Femur (tissue), 1 donor: ENCODE measurements at regions not wholly inside any gene's neighbourhood (a gene's known extent, or its start where the extent isn't known, plus 50 kb on each side); places are given as distances from the start of the nearest gene placed in this dataset.
"Not testable (repeated sequence)": the region's sequence is repeated elsewhere in the genome, so short reads cannot be mapped to it uniquely, and the experiment has no call there.

ENCODE experiments used
- DNase-seq: peaks from one replicate; pipeline ENCODE4 v3.0.0-alpha.2; 2017

DNA sequence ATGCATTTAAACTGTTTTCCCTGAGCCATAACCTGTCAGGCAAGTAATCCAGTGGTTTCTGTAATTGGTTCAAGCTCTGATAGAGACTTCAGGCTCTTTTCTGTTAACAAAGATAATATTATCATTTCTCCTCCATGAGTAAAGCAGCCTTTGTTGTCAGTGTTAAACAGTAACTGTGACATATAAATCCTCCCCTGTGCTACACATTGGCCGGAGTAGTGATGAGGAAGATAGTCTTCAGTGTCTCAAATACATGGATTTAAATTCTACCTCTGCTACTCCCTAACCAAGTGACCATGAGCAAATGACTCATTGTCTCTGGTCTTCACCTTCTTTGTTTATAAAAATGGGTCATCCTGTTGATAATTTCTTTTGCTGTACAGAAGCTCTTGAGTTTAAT, 615.5 kb upstream of the CHD1 start:
- no peak for DNase-seq

DNA sequence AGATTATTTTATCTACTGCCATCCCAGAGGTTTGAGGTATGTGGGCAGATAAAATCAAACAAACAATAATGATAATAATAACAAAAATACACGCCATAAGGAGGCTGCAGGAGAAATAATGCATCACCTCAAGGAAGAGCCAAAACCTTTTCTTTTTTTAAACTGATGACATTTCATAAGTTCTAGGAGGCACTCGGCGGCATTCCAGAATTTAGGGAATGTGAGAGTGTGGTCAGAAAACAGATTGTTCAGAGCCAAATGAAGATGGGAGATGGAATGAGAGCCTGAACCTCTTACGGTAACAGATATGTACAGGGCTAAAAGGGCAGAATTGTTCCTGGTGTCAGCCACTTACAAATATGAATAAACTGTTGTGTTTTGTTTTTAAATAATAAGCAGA, 615.0 kb upstream of the CHD1 start:
- no peak for DNase-seq

DNA sequence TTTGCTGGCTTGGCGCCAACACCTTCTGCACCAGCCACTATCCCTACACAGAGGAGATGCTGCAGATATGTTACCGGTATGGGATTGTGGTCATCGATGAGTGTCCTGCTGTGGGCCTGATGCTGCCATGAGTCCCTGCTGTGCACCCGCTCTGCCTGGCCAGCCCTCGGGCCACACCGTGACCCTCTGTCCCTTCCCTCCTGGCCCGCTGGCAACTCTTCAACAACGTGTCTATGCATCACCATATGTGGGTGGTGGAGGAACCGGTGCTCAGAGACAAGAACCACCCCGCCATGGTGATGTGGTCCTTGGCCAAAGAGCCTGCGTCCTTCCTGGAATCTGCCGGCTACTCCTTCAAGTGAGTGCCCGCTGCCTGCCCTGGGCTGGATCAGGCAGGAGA, 605.4 kb upstream of the CHD1 start:
- DNase-seq = not testable (repeated sequence)

DNA sequence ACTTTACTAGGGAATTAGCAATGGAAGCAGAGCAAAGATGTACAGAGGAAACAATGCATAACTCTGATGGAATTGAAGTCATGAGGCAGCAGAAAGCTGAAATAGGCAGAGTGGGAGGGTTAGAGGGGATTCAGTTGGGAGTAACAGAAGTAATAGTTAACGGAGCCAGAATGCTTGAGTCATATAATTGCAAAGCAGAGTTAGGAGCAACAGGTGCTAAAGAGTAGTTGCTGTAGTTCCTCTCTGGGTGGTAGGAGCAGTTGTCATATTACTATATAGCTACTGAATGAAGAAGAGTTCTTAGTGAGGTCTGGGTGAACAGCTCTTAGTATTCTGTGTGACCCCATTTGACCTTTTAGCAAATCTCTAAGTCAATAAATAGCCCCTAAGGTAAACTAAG, 592.9 kb upstream of the CHD1 start:
- not testable (repeated sequence) for DNase-seq

DNA sequence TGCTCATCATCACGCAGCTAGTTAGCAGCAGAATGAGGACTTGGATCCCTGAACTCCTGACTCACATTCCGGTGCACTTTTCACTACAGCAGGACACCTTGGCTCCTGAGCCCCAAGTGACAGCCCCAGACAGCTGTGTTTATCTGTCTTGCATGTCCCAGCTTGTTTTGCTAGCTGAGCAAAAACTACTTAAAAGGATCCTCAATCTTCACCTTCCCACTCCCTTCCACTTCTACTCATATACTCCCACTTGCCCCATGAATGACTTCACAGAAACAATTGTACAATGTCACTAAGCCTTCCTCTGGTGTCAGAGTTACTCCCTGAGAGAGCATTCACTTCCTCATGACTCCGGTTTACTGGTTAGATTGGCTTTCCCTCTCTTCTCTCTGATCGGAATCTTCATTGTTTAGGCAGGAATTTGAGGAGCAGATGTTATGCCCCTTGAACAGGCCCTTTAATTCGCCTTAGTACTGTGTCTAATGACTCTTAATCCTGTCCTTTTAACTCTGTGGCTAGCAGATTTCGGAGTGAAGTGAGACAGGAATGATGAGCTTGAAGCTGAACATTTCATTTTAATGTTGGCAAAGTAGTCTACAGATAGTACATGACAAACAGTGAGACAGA, 587.2 kb upstream of the CHD1 start:
- not testable (repeated sequence) for DNase-seq

DNA sequence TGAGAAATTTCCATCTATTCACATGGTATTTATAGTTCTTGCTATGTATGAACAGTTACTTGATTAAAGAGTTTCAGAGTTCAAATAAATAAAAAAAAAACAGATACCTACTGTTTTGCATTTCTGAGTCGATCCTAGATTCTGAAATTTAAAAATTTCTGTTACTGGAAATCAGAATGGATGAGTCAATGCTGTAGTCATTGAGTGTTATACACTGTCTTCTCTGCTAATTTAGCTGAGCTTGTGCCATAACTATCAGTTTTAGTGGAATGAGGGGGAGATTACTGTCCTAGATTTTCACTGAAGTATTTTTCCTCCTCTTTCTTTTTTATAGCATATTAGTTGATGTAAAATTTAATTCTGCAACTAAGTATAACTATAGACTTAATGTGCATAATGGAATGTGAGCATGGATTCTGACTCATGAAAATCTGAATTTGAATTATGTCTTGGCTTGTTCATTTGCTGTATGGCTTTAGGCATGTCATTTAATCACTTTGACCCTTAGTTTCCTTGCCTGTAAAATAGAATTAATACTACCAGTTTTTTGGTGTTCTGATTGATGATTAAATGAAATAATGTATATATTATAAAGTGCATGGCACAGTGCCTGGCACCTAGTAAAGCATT, 581.5 kb upstream of the CHD1 start:
- not testable (repeated sequence) for DNase-seq

DNA sequence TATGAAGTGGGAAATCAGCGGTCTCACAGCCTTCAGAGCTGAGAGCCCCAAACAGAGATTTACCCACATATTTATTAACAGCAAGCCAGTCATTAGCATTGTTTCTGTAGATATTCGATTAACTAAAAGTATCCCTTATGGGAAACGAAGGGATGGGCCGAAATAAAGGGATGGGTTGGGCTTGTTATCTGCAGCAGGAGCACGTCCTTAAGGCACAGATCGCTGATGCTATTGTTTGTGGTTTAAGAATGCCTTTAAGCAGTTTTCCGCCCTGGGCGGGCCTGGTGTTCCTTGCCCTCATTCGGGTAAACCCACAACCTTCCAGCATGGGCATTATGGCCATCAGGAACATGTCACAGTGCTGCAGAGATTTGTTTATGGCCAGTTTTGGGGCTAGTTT, 580.3 kb upstream of the CHD1 start:
- not testable (repeated sequence) for DNase-seq

DNA sequence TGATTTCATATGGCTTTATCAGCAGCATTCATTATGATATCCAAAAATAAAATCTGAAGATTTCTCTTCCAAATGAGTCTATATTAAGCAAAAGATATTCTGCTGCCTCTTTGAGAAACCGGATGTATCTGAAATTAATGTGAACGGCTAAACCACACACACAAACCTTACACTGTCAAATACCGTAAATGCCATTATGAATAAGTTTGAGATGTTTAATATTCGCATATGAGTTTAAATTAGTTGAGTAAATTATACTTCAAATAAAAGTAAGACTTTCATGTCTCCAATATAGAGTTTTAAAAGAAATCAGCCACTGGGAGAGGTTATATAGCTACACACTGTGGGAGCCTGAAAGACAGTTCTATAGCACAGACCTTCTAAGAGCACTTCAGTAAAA, 566.6 kb upstream of the CHD1 start:
- DNase-seq = not testable (repeated sequence)

DNA sequence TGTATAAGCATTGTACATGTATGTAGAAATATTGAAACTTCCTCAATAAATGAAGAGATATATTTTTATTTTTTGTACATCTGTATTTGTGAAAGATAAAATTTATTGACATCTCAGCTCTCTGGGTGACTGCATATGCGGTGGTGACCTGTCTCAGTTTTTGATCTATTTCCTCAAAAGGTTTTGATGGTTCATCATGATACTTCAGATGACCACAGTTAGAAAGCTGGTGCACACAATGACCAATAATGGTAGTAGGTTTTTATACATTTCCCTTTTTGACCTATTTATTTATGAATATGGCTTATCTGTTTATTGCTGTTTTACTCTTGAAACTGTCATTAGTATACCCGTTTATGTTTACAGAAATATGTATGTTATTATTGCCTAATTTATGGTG, 549.6 kb upstream of the CHD1 start:
- DNase-seq = not testable (repeated sequence)

DNA sequence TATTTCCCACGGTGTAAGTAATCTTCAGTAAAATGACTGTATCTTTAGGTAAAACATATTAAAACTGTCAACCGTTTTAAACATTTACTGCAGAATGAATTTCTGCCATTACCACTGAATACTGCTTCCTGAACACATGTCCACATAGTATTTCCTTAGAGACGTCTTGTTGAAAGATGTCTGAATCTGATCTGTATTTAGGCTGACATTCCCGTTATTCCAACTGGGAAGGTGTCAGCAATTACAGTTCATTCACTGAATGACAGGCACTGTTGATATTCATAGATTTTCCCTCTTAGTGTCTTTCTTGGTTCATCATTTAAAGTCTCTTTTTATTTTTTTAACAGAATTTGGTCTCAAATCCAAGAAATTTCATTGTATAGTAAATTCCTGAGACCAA, 544.5 kb upstream of the CHD1 start:
- DNase-seq = not testable (repeated sequence)

DNA sequence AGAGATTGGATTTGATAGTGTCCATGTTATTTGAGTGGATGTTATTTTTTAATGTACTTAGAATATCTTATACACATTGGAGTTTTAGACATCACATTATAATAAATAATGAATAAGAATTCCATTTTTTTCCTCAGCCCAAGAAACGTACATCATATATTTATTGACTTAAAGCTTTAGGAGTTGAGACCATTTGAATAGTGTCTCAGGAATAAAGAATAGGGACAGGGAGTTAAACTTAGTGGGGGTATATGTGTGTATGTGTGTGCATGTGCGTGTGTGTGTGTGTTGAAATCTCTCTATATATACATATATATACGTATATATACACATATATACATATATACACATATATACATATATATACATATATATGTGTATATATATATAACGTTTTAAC, 542.9 kb upstream of the CHD1 start:
- not testable (repeated sequence) for DNase-seq

DNA sequence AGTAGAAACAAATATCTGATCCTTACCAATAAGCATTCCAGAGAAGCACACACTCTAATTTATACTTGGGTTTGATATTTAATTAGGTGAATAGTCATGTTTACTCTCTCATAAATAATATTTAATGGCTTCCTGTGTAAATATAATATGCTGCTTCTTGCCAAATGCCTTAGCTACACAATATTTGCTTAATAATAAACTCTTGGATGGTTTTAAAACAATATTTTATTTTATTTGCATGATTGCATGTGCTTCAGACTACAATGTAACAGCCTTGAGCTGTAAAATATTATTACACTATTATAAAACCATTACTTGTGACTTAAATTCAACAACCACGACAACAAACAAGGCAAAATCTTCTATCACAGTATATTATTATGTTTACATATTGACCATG, 542.4 kb upstream of the CHD1 start:
- not testable (repeated sequence) for DNase-seq

DNA sequence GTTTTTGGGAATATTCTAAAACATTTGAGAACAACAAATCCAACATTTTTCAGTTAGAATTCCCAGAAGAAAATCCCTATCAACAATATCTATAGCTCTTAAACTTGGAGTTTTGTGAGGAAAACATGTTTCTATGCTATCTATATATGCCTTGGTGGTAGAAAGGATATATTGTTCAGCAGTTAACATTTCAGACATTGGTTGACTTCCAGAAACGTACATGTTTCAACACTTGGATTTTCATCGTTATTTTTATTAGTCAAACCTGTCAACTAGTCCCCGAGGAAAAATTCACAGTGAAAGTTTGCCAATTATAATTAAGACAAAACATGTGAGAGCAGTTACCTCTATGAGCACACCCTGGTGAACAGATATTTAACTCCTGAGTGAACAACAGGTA, 541.8 kb upstream of the CHD1 start:
- not testable (repeated sequence) for DNase-seq

DNA sequence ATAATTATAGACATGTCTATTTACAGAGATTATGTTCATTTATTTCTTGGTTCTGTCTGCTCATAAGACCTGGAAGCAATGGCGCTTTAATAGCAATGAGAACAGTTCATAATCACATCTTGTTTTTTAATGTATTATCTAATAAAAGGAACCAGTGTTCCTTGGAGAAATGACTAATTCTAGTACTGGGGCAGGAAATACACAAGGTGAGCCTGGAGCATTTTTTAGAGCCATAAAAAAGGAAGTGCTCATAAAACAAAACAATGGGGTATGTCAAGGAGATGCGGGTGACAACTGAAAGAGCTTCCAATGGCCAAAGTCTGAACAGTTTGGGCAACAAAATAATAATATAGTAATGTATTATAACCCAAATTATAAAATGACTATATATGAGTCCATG, 531.9 kb upstream of the CHD1 start:
- no peak for DNase-seq

DNA sequence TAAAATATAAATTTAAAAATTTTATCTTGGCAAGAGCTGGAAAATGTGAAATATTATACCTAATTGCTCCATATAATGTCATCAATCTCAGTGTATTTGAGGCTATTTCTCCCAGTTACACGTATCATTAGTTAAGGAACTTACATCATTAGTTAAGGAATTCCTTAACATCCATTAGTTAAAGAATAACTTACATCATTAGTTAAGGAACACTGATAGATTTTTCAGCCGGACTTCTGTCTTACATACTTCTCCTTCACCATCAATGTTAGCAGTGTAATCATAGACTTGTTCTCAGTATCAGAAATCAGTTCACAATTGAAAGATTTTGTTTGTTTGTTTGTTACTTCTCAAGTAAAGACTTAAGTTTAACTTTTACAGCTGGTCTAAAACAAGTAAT, 524.4 kb upstream of the CHD1 start:
- DNase-seq = no peak

DNA sequence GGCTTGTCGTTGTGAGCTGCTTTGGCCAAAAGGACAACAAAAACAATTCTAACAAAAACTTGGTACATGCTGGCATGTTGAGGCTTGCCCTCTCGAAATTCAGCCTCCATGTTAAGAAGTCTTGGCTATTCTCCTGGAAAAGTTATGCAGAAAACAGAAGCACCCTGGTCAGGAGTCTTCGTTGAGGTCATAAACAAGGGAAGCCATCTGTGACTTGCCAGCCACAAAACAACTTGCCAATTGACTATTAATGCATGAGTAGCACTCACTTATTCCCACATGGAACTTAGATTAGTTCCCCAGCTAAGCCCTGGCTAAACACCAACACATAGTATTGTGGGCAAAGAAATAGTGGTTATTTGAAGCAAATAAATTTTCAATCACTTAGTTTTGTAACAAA, 521.0 kb upstream of the CHD1 start:
- no peak for DNase-seq

DNA sequence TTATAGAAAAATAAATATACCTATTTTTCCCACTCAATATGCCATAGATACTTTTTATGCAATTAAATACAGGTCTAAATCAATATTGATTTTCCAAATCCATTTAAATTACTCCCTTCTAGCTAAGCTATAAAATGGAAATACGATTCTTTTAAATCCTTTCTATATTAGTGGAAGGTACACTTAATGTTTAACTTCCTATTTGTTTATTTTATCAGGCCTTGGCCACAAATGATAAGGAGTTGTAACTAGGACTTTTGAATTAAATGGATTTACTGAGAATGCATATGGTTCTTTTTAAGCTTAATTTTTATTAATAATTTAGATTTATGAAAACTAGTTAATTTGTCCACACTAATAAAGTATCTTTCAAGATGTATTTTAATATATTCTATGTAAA, 517.0 kb upstream of the CHD1 start:
- no peak for DNase-seq

DNA sequence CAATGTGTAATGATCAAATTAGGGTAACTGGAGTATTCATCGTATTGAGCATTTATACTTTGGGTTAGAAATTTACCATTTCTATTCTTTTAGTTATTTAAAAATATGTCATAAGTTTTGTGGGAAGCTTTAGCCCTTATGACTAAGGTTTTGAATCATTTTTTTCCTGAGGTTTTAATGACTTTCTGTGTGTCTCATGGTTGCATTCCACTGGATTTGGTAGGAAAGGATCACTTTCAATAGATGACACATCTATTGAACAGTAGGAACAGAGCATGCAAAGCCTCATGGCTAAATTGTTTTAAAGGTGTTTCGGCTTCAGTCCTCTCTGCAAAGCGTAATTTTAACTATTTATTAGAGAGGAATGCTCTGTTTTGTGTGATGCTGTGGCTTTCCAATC, 512.4 kb upstream of the CHD1 start:
- DNase-seq = no peak

DNA sequence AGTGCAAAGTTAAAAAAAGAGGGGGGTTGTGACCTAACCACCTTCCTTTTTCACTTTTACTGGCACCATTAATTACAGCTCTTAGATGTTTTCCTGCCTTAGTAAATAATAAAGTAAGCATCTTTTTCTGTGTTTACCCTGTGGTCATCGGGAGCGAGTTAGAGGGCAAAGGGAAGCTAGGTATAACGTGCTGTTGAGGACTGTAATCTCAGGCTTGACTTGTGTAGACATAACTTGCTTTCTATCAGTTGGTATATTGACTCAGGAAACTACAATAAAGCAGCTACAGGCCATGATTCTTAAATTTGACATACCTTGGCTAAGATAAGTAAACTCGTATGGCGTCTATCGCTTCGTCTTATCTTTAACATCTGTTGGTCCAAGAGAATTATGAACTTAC, 509.8 kb upstream of the CHD1 start:
- no peak for DNase-seq

DNA sequence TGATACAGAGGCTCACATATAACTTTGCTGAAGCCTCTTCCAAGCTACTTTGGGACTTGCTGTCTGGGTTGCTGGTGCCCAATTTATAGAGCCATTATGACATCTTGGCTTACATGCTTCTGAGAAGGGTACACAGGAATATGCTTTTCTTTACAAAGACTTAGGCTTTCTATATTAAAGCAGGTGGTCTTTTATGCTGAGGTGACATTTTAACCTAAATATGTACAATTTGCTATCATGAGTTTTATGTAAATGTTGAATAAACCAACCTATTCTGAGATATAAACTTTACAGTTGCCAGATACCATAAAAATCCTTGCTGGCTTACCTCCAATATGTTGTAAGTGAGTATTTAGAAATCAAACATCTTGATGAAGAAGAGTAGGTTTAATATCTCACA, 509.2 kb upstream of the CHD1 start:
- no peak for DNase-seq

DNA sequence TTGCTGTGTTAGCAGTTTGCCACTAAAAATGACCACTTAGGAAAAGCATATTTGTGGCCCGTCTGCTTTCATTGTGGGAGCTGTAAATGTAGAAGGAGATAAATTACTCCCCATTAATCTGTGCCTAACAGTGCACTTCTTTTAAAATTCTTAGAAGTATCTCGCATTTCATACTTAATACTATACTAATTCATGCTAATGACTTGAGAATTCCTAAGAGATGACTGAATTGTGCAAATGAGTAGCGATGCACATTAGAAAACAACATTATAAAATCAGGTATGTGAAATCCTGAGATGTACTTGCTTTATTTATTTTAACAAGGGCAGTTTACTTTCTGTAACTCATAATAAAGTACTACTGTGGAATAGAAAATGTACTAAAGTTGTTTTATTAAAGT, 494.6 kb upstream of the CHD1 start:
- DNase-seq = not testable (repeated sequence)

DNA sequence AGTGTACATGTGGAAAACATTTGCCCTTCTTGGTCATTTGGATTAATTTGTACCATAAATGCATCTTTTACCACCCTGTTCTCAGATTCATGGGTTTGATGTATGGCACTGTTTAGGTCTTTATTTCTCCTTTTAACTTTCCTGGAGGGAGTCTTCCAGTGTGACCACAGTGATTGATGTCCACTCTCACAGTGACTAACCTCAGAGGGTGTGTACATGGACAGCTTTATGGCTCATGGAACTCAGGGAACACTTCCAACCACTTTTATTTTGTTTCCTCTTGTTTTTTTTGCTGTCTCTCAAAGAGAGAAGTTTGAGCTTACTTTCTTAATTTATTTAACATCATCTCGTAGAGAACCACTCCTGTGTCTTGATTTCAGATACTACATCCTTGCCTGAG, 489.8 kb upstream of the CHD1 start:
- not testable (repeated sequence) for DNase-seq

DNA sequence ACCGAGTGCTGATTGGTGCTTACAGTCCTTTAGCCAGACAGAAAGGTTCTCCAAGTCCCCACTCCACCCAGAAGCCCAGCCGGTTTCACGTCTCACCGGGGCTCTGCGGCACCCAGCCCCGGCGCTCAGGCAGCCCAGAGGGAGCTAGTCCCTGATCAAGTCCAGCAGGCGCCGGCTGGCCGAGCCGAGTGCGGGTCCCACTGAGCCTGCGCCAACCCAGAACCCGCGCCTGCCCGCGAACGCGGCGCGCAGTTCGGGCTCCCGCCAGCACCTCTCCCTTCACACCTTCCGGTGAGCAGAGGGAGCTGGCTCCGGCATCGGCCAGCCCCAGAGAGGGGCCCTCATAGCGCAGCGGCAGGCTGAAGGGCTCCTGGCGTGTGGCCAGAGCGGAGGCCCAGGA, 481.6 kb upstream of the CHD1 start:
- not testable (repeated sequence) for DNase-seq

DNA sequence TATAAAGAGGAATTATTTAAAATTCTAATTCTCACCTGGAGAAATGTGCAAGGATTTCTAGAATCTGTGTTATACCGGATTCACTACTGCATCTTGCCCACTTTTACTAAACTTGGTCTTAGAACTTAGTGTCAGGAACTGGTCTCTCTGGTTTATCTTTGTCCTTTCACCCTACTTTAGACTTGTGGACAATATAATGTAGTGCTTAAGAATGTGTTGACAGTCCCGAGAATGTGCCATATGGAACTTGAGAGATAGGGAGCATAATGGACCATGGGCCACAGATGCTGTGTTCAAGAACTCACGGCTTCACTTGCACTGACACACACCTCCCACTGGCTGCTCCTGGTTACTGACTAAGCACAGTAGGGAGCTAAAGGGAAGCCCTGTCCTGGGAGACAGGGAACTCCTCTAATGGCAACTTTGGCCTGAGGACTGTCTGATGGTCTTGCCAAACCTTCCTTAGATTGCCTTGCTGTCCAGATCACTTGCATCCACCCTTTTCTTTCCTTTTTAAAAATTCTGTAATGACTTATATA, 476.0 kb upstream of the CHD1 start:
- DNase-seq = not testable (repeated sequence)

DNA sequence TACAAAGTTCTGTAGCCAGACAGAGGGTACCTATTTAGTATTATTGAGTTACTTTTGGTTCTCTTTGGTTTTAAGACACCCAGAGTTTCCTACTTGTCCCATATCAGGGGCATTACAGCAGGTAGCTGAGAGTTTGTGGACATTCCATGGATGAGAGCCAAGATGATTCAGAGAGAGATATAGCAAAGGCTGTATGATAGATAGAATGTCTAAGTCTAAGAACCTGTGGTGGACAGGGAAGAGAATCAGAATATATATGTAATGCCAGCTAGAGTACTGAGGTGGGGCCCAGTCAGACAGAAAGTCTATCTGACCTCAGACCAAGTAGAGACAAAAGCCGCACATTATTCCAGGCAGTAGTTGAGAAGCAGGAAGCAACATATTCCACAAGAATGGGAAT, 471.8 kb upstream of the CHD1 start:
- not testable (repeated sequence) for DNase-seq
